Stimulated activated effector memory CD8-positive, alpha-beta T cell treated with anti-CD3 and anti-CD28 coated beads, Interleukin-12 subunit alpha, Interleukin-12 subunit beta, amount 100 ng/mL, for 72 hours (primary cell): ENCODE measurements at regions not wholly inside any gene's neighbourhood (a gene's known extent, or its start where the extent isn't known, plus 50 kb on each side); places are given as distances from the start of the nearest gene placed in this dataset.

Source experiments
- ATAC-seq: fragments of 150-1000 bp; cut with Tn5 transposase; 2 replicates; pipeline ENCODE4 v1.10.0; 2021
- DNase-seq, 2 donors: peaks; one replicate each; pipeline ENCODE4 v3.0.0; 2021 to 2022; ENCODE audit warnings: low spot score in 2 of 2
- H3K27ac Mint-ChIP-seq: one replicate; pipeline ENCODE4 v1.8.0; 2022; ENCODE audit warnings: mild to moderate bottlenecking, mixed read lengths
- H3K36me3 Mint-ChIP-seq: one replicate; pipeline ENCODE4 v1.8.0; 2022; ENCODE audit warnings: mild to moderate bottlenecking, mixed read lengths
- H3K4me1 Mint-ChIP-seq: one replicate; pipeline ENCODE4 v1.8.0; 2022; ENCODE audit warnings: mixed read lengths
- H3K4me3 Mint-ChIP-seq: one replicate; pipeline ENCODE4 v1.8.0; 2022; ENCODE audit warnings: mild to moderate bottlenecking, mixed read lengths
- H3K9me3 Mint-ChIP-seq: one replicate; pipeline ENCODE4 v1.8.0; 2022; ENCODE audit warnings: mixed read lengths

- H3K9me3 Mint-ChIP-seq: no peaks in the 10 kb centered on the region
- no peak for ATAC-seq
- no peaks in the 10 kb centered on the region for H3K36me3 Mint-ChIP-seq
- DNase-seq: no peak
- no peak overlapping the region for H3K4me3 Mint-ChIP-seq
- no peak overlapping the region for H3K27ac Mint-ChIP-seq
- no peaks in the 10 kb centered on the region for H3K4me1 Mint-ChIP-seq
Measured at GRCh38 chr11:119964136-119965025, 173.5 kb downstream of the TRIM29 start.

DNA sequence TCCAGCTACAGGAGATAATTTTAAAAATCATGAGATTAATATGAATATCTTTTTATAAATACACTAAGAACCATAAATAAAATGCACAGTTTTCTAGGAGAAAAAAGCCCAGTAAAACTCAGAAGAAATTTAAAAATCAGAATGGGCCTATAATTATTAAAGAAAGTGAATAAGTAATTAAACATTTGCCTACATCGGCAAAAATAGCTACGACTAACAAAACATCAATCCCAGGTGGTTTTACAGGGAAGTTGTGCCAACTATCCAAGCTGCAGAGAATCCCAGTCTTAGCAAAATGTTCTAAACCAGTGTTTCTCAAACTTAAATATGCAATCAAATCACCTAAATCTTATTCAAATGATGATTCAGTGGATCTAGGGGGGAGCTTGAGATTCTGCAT lies 180.0 kb downstream of the TRIM29 start:
- no peaks in the 10 kb centered on the region for H3K9me3 Mint-ChIP-seq
- H3K4me1 Mint-ChIP-seq: no peaks in the 10 kb centered on the region
- no peak for ATAC-seq
- H3K36me3 Mint-ChIP-seq: no peaks in the 10 kb centered on the region
- DNase-seq: no peak
- no peak overlapping the region for H3K27ac Mint-ChIP-seq
- no peak overlapping the region for H3K4me3 Mint-ChIP-seq

- Mint-ChIP-seq H3K4me3 (no peak overlapping the region), H3K4me1 (no peaks in the 10 kb centered on the region), H3K27ac (no peak overlapping the region), H3K36me3 (no peaks in the 10 kb centered on the region), H3K9me3 (no peaks in the 10 kb centered on the region)
- ATAC-seq (no peak), DNase-seq (no peak)
Measured at GRCh38 chr11:119952441-119952840, 185.5 kb downstream of the TRIM29 start.

DNA sequence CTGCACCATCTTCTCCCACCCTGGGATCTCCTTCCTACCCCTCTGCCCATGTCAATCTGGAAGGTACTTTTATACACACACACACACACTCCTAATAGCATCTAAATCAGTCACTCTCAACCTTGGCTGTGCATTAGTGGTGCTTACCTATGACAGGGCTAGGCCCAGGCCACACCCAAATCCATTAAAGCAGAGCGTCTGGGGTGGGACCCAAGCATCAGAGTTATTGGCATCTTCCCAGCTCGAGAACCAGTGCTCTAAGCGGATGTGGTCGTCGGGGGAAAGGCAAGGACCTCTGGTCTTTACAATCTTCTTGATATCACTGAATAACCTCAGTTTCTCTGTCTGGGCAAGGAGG lies 194.6 kb downstream of the TRIM29 start:
- DNase-seq (no peak), ATAC-seq (no peak)
- Mint-ChIP-seq H3K36me3 (no peaks in the 10 kb centered on the region), H3K4me1 (no peaks in the 10 kb centered on the region), H3K9me3 (no peaks in the 10 kb centered on the region), H3K4me3 (no peak overlapping the region), H3K27ac (no peak overlapping the region)

GRCh38 chr11:119942583-119943297 lies 195.2 kb downstream of the TRIM29 start:
- no peak for DNase-seq
- Mint-ChIP-seq H3K9me3 (no peaks in the 10 kb centered on the region), H3K27ac (no peak overlapping the region), H3K4me1 (no peaks in the 10 kb centered on the region), H3K4me3 (no peak overlapping the region), H3K36me3 (no peaks in the 10 kb centered on the region)
- no peak for ATAC-seq

DNA sequence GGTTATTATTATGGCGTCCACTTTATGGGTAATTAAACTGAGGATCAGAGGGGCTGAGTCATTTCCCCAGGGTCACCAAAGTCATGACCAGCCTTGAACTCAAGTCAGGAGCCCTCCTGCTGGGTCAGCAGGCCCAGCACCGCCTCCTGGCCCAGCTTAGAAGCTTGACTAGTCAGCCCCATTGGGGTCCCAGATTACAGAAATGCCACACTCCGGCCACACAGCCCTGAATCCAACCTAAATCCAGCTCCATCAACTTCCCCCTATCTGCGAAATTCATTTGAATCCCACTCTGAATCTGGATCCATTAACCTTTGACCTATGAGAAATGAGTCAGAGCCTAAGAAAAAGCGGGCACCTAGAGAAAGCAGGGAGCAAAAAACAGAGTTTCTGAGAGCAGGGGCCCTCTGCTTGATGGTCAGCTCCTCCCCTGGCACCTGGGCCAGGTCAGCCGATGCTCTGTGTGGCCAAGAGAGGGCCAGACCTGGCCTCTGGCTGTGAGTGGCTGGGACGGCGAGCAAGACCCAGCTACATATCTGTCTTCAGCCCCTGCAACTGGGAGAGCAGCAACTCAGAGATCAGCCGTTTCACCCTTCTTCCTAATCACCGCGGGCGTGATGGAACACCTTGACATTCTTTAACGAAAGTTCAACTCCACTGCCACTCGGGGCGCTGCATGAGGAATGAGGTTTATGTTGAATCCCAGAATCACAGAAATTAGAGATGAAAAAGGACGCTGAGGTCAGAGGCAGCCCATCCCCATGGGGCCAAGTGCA lies 196.1 kb downstream of the TRIM29 start:
- no peaks in the 10 kb centered on the region for H3K4me1 Mint-ChIP-seq
- H3K27ac Mint-ChIP-seq: no peak overlapping the region
- ATAC-seq: no peak
- no peaks in the 10 kb centered on the region for H3K36me3 Mint-ChIP-seq
- H3K4me3 Mint-ChIP-seq: no peak overlapping the region
- H3K9me3 Mint-ChIP-seq: no peaks in the 10 kb centered on the region
- no peak for DNase-seq

- no peak for ATAC-seq
- Mint-ChIP-seq H3K36me3 (no peaks in the 10 kb centered on the region), H3K9me3 (no peaks in the 10 kb centered on the region), H3K27ac (no peak overlapping the region), H3K4me3 (no peak overlapping the region), H3K4me1 (no peaks in the 10 kb centered on the region)
- no peak for DNase-seq
Measured at GRCh38 chr11:119941171-119941570, 196.7 kb downstream of the TRIM29 start.

DNA sequence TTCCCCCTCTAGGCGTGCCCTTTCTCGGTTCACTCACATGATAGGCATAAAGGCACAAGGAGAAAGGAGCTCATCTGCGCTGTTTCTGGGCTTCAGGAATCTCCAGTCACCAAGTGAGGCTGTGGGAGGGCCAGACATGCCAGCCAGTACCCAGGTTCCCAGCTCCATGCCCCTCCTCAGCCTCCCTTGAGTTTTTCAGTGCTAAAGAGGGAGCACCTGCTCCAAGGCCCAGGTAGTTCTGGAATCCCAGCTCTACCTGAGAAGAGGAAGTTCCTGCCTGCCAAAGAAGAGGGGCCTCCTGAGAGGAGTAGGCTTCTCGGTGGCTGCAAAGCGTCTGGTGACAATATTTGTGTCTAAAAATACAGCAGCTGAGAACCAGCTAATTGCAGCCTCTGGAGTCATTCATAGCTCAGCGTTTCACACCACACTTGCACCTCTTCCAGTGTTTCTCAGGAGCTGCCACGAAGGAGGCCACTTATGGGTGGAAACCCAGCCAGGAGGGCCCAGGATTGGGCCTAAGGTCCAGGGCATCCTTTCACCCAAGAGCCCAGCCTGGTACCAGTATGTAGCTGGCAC lies 197.4 kb downstream of the TRIM29 start:
- no peaks in the 10 kb centered on the region for H3K4me1 Mint-ChIP-seq
- no peaks in the 10 kb centered on the region for H3K36me3 Mint-ChIP-seq
- DNase-seq: no peak
- H3K4me3 Mint-ChIP-seq: no peak overlapping the region
- no peak for ATAC-seq
- no peaks in the 10 kb centered on the region for H3K9me3 Mint-ChIP-seq
- H3K27ac Mint-ChIP-seq: no peak overlapping the region

DNA sequence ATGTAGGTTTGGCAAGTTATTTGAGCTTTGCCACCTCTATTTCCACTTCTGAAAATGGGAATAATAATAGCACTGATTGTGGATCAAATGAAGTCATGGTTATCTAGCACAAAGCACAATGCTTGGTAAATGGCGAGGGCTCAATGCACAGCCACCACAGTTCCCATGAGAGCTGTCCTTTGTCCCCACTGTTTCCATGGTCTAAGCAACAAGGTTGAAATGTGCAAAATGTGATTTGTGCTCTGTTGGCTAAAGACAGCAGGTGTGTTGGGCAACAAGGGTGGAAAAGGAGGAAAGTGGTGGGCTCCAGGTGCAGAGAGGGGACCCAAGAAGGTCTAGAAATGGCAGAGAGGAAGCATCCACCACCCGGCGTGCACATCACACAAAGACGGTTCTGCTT lies 200.5 kb downstream of the TRIM29 start:
- no peak for ATAC-seq
- H3K27ac Mint-ChIP-seq: no peak overlapping the region
- DNase-seq: no peak
- no peaks in the 10 kb centered on the region for H3K36me3 Mint-ChIP-seq
- no peak overlapping the region for H3K4me3 Mint-ChIP-seq
- H3K4me1 Mint-ChIP-seq: no peaks in the 10 kb centered on the region
- no peaks in the 10 kb centered on the region for H3K9me3 Mint-ChIP-seq

DNA sequence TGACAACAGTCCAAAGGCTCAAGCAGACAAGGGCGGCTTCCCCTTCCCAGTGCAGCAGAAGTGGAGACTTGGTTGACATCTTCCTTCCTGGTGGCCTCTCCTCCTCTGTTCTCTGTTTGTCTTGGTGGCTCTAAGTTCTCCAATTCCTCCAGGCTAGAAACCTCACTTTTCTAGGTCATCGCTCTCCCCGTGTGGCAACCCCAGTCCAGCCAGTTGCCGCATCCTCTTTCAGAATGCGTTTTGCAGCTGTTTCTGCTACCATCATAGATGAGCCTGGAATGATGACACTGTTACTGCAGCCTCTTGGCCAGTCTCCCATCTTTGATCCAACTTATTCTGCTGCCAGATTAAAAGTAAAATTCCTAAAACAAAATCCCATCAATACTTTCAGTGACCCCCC lies 201.5 kb downstream of the TRIM29 start:
- DNase-seq: no peak

DNA sequence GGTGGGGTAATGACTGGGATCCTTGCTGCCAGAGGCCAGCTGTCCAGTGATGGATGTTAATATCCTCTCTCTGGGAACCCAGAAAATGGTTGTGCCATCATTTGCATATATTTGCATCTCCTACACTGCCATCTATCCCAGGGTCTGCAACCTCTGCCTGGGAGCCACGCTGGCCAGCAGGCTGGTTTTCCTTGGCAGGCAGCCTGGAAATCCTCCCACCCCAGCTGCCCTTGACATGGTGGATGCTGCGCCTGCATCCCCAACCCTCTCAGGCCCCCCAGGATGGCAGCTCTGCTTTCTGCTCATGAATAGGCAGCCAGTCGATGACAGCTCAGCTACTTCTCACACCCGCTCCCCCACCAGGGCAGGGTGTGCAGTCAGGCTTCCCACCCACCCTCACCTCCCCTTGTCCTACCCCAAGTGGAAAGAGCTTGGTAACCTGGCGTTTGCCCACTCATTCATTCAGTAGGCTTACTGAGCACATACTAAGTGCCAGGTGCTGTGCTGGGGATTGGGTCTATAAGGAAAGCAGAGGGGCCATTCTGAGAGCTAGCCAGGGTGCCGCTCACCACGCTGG lies 202.5 kb downstream of the TRIM29 start:
- DNase-seq (no peak), ATAC-seq (no peak)
- H3K4me3 Mint-ChIP-seq: no peak overlapping the region
- H3K36me3 Mint-ChIP-seq: no peaks in the 10 kb centered on the region
- H3K27ac Mint-ChIP-seq: no peak overlapping the region
- no peaks in the 10 kb centered on the region for H3K4me1 Mint-ChIP-seq
- H3K9me3 Mint-ChIP-seq: no peaks in the 10 kb centered on the region

More for the DNA sequence above, 201.5 kb downstream of the TRIM29 start:
- no peak for ATAC-seq
- no peaks in the 10 kb centered on the region for H3K36me3 Mint-ChIP-seq
- no peaks in the 10 kb centered on the region for H3K4me1 Mint-ChIP-seq
- no peak overlapping the region for H3K4me3 Mint-ChIP-seq
- H3K9me3 Mint-ChIP-seq: no peaks in the 10 kb centered on the region
- H3K27ac Mint-ChIP-seq: no peak overlapping the region

GRCh38 chr11:119934866-119935265 lies 203.0 kb downstream of the TRIM29 start:
- ATAC-seq: no peak
- no peak overlapping the region for H3K4me3 Mint-ChIP-seq
- no peaks in the 10 kb centered on the region for H3K36me3 Mint-ChIP-seq
- no peak overlapping the region for H3K27ac Mint-ChIP-seq
- H3K9me3 Mint-ChIP-seq: no peaks in the 10 kb centered on the region
- DNase-seq: no peak
- H3K4me1 Mint-ChIP-seq: no peaks in the 10 kb centered on the region

DNA sequence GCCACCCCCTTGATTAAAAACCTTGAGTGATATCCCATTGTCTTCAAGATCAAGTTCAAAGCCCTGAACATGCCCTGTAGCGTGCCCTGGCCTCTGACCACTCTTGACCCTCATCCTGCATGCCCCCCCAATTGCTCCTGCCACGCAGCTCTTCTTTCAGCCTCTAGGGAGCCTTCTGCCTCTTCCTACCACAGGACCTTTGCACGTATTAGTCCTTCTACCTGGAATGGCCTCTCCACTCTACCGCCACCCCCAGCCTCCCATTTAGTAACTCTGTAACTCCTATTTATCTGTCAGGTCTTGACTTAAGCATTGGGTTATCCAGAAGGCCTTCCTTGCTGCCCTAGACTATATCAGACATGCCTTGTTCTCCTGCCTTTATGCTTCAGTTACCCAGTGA lies 203.6 kb downstream of the TRIM29 start:
- H3K36me3 Mint-ChIP-seq: no peaks in the 10 kb centered on the region
- H3K9me3 Mint-ChIP-seq: no peaks in the 10 kb centered on the region
- H3K4me1 Mint-ChIP-seq: no peaks in the 10 kb centered on the region
- no peak overlapping the region for H3K4me3 Mint-ChIP-seq
- ATAC-seq (no peak), DNase-seq (no peak)
- no peak overlapping the region for H3K27ac Mint-ChIP-seq

DNA sequence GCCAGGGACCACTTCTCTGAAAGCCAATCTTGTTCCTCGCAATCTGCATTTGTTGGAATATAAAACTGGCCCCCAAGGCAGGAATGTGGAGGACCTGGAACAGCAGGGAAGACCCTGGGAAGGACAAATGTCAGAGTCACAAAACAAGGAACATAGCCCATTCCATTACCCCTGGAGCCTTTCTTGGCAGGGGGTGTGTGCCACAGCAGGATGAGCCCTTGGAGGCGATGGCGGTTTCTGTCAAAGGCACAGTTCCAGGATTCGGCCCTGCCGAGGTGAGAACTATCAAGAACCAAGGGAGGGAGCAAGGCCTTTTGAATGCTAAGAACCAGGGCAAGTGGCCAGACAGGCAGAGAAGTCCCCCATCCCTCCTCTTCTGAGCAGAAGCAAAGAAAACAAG lies 204.3 kb downstream of the TRIM29 start:
- Mint-ChIP-seq H3K9me3 (no peaks in the 10 kb centered on the region), H3K4me1 (no peaks in the 10 kb centered on the region), H3K36me3 (no peaks in the 10 kb centered on the region), H3K4me3 (no peak overlapping the region), H3K27ac (no peak overlapping the region)
- no peak for DNase-seq
- no peak for ATAC-seq
